IMR-90 (cell line): ENCODE measurements at regions not wholly inside any gene's neighbourhood (a gene's known extent, or its start where the extent isn't known, plus 50 kb on each side); places are given as distances from the start of the nearest gene placed in this dataset.

ENCODE experiments used
- ATAC-seq: fragments of 200-7000 bp; cut with Tn5 transposase; 2 replicates; pipeline ENCODE4 v1.9.1; 2020; ENCODE audit warnings: low read depth, mild to moderate bottlenecking, moderate library complexity
- BruUV-seq: library from RNA; stranded (reverse); fragments of 400-500 nt; replicated peaks from 2 replicates; lab custom pipeline; 2021; lab: Mats Ljungman, UMichigan
- CTCF ChIA-PET: fragments of 300-600 bp; formaldehyde crosslinking; extraction: SDS; loops from one replicate; lab custom pipeline; 2021; ENCODE audit warnings: antibody characterized with exemption; lab: Yijun Ruan, JAX
- POLR2A ChIA-PET: fragments of 300-600 bp; sonication (Branson Sonifier 250); formaldehyde crosslinking; loops from one replicate; lab custom pipeline; 2022; ENCODE audit warnings: antibody characterized with exemption; ENCODE audit not compliant: unreplicated experiment; lab: Charles Lee
- DNase-seq: peaks from one replicate; pipeline ENCODE4 v3.0.0; 2013
- H2AFZ ChIP-seq: replicated peaks from 2 replicates; pipeline ENCODE3; 2013; ENCODE audit warnings: low read length, mild to moderate bottlenecking; ENCODE audit not compliant: poor library complexity
- H2AK5ac ChIP-seq: 2 replicates; pipeline ENCODE4 v1.6.1; 2013; ENCODE audit warnings: low read depth, low read length, inconsistent platforms
- H2AK9ac ChIP-seq: replicated peaks from 2 replicates; pipeline ENCODE3; 2013; ENCODE audit warnings: mild to moderate bottlenecking, low read depth, low read length, moderate library complexity; ENCODE audit not compliant: poor library complexity
- H2BK120ac ChIP-seq: 2 replicates; pipeline ENCODE4 v1.6.1; 2013; ENCODE audit warnings: low read depth, low read length, inconsistent platforms
- H2BK15ac ChIP-seq: 3 replicates; pipeline ENCODE4 v1.6.1; 2013; ENCODE audit warnings: low read depth, low read length, inconsistent platforms
- H2BK20ac ChIP-seq: 2 replicates; pipeline ENCODE4 v1.6.1; 2013; ENCODE audit warnings: low read depth, mild to moderate bottlenecking, inconsistent platforms, low read length, moderate library complexity
- H2BK5ac ChIP-seq: 2 replicates; pipeline ENCODE4 v1.6.1; 2013; ENCODE audit warnings: mild to moderate bottlenecking, low read depth, low read length, inconsistent platforms; ENCODE audit not compliant: poor library complexity, severe bottlenecking
- H3K14ac ChIP-seq: replicated peaks from 2 replicates; pipeline ENCODE4 v1.6.1; 2013; ENCODE audit warnings: low read depth, low read length, inconsistent platforms
- H3K18ac ChIP-seq: 2 replicates; pipeline ENCODE4 v1.6.1; 2013; ENCODE audit warnings: low read depth, low read length, control low read depth
- H3K23ac ChIP-seq: 2 replicates; pipeline ENCODE4 v1.6.1; 2013; ENCODE audit warnings: low read depth, low read length, inconsistent platforms
- H3K27ac ChIP-seq: 2 replicates; pipeline ENCODE4 v1.5.1; 2013; ENCODE audit warnings: mild to moderate bottlenecking, control low read depth, low read length; ENCODE audit not compliant: insufficient read depth
- H3K27me3 ChIP-seq: 2 replicates; pipeline ENCODE4 v1.6.1; 2013; ENCODE audit warnings: low read length; ENCODE audit not compliant: control insufficient read depth, insufficient read depth
- H3K36me3 ChIP-seq: 2 replicates; pipeline ENCODE4 v1.6.1; 2013; ENCODE audit warnings: low read length, mixed read lengths; ENCODE audit not compliant: control insufficient read depth, insufficient read depth
- H3K4ac ChIP-seq: 2 replicates; pipeline ENCODE4 v1.6.1; 2013; ENCODE audit warnings: low read depth, low read length, inconsistent platforms
- H3K4me1 ChIP-seq: 2 replicates; pipeline ENCODE4 v1.6.1; 2013; ENCODE audit warnings: low read length, mixed read lengths; ENCODE audit not compliant: control insufficient read depth, insufficient read depth
- H3K4me2 ChIP-seq: 2 replicates; pipeline ENCODE4 v1.6.1; 2013; ENCODE audit warnings: low read depth, mild to moderate bottlenecking, control low read depth, low read length, moderate library complexity
- H3K4me3 ChIP-seq: 2 replicates; pipeline ENCODE4 v1.5.1; 2013; ENCODE audit warnings: low read depth, mild to moderate bottlenecking, control low read depth, low read length, moderate library complexity; ENCODE audit not compliant: insufficient read depth
- H3K56ac ChIP-seq: 2 replicates; pipeline ENCODE4 v1.6.1; 2013; ENCODE audit warnings: low read length, inconsistent platforms; ENCODE audit not compliant: insufficient read depth; ENCODE audit errors: extremely low read depth
- H3K79me1 ChIP-seq, 2 experiments: 2 replicates each; pipeline ENCODE4 v1.6.1; 2013; ENCODE audit warnings: low read length in 2 of 2, inconsistent platforms in 1 of 2, low read depth in 1 of 2
- H3K9ac ChIP-seq: 2 replicates; pipeline ENCODE4 v1.6.1; 2013; ENCODE audit warnings: low read depth, low read length, control low read depth
- H3K9me1 ChIP-seq: 2 replicates; pipeline ENCODE4 v1.6.1; 2013; ENCODE audit warnings: low read length, inconsistent platforms; ENCODE audit not compliant: insufficient read depth
- H3K9me3 ChIP-seq: 2 replicates; pipeline ENCODE4 v1.6.1; 2013; ENCODE audit warnings: low read length; ENCODE audit not compliant: control insufficient read depth, insufficient read depth
- H4K20me1 ChIP-seq: 2 replicates; pipeline ENCODE4 v1.6.1; 2013; ENCODE audit warnings: low read length, inconsistent platforms; ENCODE audit not compliant: insufficient read depth
- H4K5ac ChIP-seq: 2 replicates; pipeline ENCODE4 v1.6.1; 2013; ENCODE audit warnings: mild to moderate bottlenecking, low read depth, low read length, control low read depth
- H4K8ac ChIP-seq, 2 experiments: 2 replicates each; pipeline ENCODE4 v1.6.1; 2013; ENCODE audit warnings: low read depth in 2 of 2, low read length in 2 of 2, control low read depth in 1 of 2, inconsistent platforms in 1 of 2
- H4K91ac ChIP-seq: 2 replicates; pipeline ENCODE4 v1.6.1; 2013; ENCODE audit warnings: low read depth, low read length, inconsistent platforms; ENCODE audit not compliant: insufficient read depth
- CTCF ChIP-seq: conservative IDR thresholded peaks from 2 replicates; pipeline ENCODE4 v1.5.1; 2012; ENCODE audit warnings: mild to moderate bottlenecking, low read depth, low read length, improper control_type of control experiment
- FOS ChIP-seq: fragments of 150-350 bp; IDR thresholded peaks from 2 replicates; pipeline ENCODE4 v1.6.1; 2016; ENCODE audit warnings: low read depth, low read length
- MAFK ChIP-seq: IDR thresholded peaks from 2 replicates; pipeline ENCODE4 v1.6.1; 2012; ENCODE audit warnings: low read depth, low read length, improper control_type of control experiment
- MAZ ChIP-seq: IDR thresholded peaks from 2 replicates; pipeline ENCODE4 v1.6.1; 2012; ENCODE audit warnings: low read depth, mild to moderate bottlenecking, low read length, improper control_type of control experiment, moderate library complexity, borderline replicate concordance
- MXI1 ChIP-seq: IDR thresholded peaks from 2 replicates; pipeline ENCODE4 v1.6.1; 2012; ENCODE audit warnings: low read depth, mild to moderate bottlenecking, low read length, moderate library complexity, borderline replicate concordance
- NFE2L2 ChIP-seq: fragments of 150-350 bp; IDR thresholded peaks from 2 replicates; pipeline ENCODE4 v1.6.1; 2016; ENCODE audit warnings: low read depth, mild to moderate bottlenecking, low read length
- RCOR1 ChIP-seq: IDR thresholded peaks from 2 replicates; pipeline ENCODE4 v1.6.1; 2012; ENCODE audit warnings: mild to moderate bottlenecking, low read length, improper control_type of control experiment; ENCODE audit not compliant: insufficient replicate concordance
- SMC3 ChIP-seq: fragments of 150-350 bp; IDR thresholded peaks from 2 replicates; pipeline ENCODE4 v1.6.1; 2016; ENCODE audit warnings: low read depth, mild to moderate bottlenecking, antibody characterized with exemption, low read length, moderate library complexity
- WGBS, 2 experiments: methylation state at CpG; one replicate each; pipeline versions ENCODE4 v1.1.5 to v1.1.7; 2013; ENCODE audit warnings: missing lambda C conversion rate in 2 of 2; ENCODE audit not compliant: insufficient read length in 1 of 2; ENCODE audit errors: extremely low coverage in 2 of 2; 5-methylcytosine and 5-hydroxymethylcytosine counted together
- dilution Hi-C: fragments of 300-500 bp; cut with HindIII; formaldehyde crosslinking; loops from one replicate; pipeline ENCODE4 v1.14.3; 2018; ENCODE audit warnings: low sequenced_read_pairs; ENCODE audit not compliant: unreplicated experiment
- in situ Hi-C: fragments of 300-500 bp; cut with MboI; formaldehyde crosslinking; loops from 3 replicates; pipeline ENCODE4 v1.14.3; 2019; ENCODE audit warnings: low sequenced_read_pairs, inconsistent platforms, mixed read lengths
- intact Hi-C: fragments of 100-400 bp; cut with micrococcal nuclease; formaldehyde crosslinking; loops from 2 replicates; pipeline ENCODE4 v1.10.0; 2022

DNA sequence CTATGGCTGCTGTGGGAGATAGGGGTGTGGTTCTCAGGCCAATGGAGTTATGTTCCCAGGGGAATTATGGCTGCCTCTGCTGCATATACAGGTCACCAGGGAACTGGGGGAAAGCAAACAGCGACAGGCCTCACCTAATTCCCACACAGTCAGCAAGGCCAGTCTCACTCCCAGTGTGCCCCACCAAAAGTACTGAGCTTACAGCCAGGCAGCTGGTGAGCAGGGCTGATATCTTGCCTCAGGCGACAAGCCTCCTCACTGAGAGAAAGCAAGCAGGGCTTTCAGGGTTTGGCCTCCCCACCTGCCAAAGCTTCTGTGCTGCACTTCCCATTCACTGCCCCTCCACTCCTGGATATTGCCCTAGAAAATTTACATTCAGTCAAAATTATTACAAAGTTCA, 273.8 kb upstream of the TARS1 start:
- no peak overlapping the region for H3K23ac ChIP-seq
- no peak overlapping the region for H3K9ac ChIP-seq
- H3K4me1 ChIP-seq = no peaks in the 10 kb centered on the region
- CTCF ChIA-PET = interaction anchor here (0.6 kb wide), 1 partner anchor 539 kb away, joined by 3 read pairs; no protein-coding TSS in a partner anchor
- H3K4ac ChIP-seq = no peak overlapping the region
- dilution Hi-C loops = no loop called here
- no peak overlapping the region for H3K4me2 ChIP-seq
- intact Hi-C loops = no loop called here
- POLR2A ChIA-PET = no interaction called here
- no peak overlapping the region for H2AK9ac ChIP-seq
- H3K14ac ChIP-seq = no peak overlapping the region
- in situ Hi-C loops = no loop called here
- no peaks in the 10 kb centered on the region for H3K79me1 ChIP-seq
- H3K9me3 ChIP-seq = peaks cover 3% of the 10 kb centered on the region
- H2AK5ac ChIP-seq = no peak overlapping the region
- no peaks in the 10 kb centered on the region for H3K9me1 ChIP-seq
- BruUV-seq = no TSS peak
- H3K18ac ChIP-seq = no peak overlapping the region
- H3K4me3 ChIP-seq = no peak overlapping the region
- H3K27me3 ChIP-seq = no peaks in the 10 kb centered on the region
- no peak overlapping the region for H2AFZ ChIP-seq
- DNase-seq (no peak), ATAC-seq (no peak)
- H4K91ac ChIP-seq = no peak overlapping the region; the same call in 1 of the 2 replicates
- no peak overlapping the region for H2BK5ac ChIP-seq
- no peak for TF ChIP-seq SMC3
- TF ChIP-seq MXI1 = no peak
- TF ChIP-seq MAFK = no peak
- no peak for TF ChIP-seq NFE2L2
- no peak for TF ChIP-seq RCOR1
- TF ChIP-seq CTCF = no peak
- no peak for TF ChIP-seq MAZ
- no peak for TF ChIP-seq FOS
- H2BK120ac ChIP-seq = no peak overlapping the region
- no peak overlapping the region for H3K56ac ChIP-seq
- no peaks in the 10 kb centered on the region for H4K20me1 ChIP-seq
- H2BK15ac ChIP-seq = no peak overlapping the region
- H4K5ac ChIP-seq = no peak overlapping the region
- H3K36me3 ChIP-seq = no peaks in the 10 kb centered on the region
- H3K27ac ChIP-seq = no peak overlapping the region
- WGBS, 2 experiments = no CpG with 5 or more reads among the region's 2 CpGs
- no peak overlapping the region for H2BK20ac ChIP-seq
- no peak overlapping the region for H4K8ac ChIP-seq
